ENCODE measurements at regions not wholly inside any gene's neighbourhood (a gene's known extent, or its start where the extent isn't known, plus 50 kb on each side); places are given as distances from the start of the nearest gene placed in this dataset.
A peak's percentile ranks its signal among the peaks of the same experiment; 100 is the strongest.
"Not testable (repeated sequence)": the region's sequence is repeated elsewhere in the genome, so short reads cannot be mapped to it uniquely, and the experiment has no call there.

- not testable (repeated sequence) for DNase-seq
Observed at GRCh38 chrX:835857-836256, 205.3 kb downstream of the SHOX start.

- no peak for DNase-seq
Observed at GRCh38 chrX:830532-830931, 199.9 kb downstream of the SHOX start.

DNA sequence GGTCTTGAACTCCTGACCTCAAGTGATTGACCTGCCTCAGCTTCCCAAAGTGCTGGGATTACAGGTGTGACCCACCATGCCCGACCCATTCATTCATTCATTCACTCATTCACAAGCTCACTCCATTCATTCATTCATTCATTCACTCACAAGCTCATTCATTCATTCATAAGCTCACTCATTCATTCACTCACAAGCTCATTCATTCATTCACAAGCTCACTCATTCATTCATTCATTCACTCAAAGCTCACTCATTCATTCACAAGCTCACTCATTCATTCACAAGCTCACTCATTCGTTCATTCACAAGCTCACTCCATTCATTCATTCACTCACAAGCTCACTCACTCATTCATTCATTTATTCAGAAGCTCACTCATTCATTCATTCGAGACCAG is 198.6 kb downstream of the SHOX start:
- no peak for DNase-seq

- peak in 1 of 5 experiments; percentile 20 for DNase-seq
Observed at GRCh38 chrX:828411-828959, 197.9 kb downstream of the SHOX start.

GRCh38 chrX:826448-826847 is 195.9 kb downstream of the SHOX start:
- DNase-seq: no peak

DNA sequence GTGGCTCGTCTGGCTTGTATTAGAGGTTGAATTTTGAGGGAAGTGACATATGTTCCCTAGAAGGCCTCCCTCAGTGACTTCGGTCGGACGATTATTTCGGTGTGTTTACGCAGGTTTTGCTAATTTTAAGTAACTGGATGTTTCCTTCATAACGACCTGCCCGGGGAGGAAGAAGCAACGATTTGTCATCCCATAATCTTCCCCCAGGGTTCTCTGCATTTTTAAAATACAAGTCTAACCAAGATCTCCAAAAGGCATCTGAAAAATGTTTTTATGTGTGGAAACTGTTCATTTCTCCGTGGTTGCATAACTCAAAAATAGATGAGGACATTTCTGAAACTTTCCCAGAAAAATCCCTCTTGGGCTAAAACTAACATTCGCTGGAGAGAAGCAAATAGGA is 195.4 kb downstream of the SHOX start:
- no peak for DNase-seq

DNA sequence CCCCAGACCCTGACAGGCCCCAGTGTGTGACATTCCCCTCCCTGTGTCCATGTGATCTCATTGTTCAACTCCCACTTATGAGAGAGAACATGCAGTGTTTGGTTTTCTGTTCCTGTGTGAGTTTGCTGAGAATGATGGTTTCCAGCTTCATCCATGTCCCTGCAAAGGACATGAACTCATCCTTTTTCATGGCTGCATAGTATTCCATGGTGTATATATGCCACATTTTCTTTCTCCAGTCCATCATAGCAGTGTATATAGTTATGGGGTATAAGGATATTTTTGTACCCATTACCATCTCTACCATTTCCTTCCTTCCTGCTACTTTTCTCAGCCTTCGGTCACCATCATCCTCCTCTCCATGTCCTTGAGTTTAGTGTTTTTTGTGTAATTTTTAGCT is 192.5 kb downstream of the SHOX start:
- not testable (repeated sequence) for DNase-seq

DNA sequence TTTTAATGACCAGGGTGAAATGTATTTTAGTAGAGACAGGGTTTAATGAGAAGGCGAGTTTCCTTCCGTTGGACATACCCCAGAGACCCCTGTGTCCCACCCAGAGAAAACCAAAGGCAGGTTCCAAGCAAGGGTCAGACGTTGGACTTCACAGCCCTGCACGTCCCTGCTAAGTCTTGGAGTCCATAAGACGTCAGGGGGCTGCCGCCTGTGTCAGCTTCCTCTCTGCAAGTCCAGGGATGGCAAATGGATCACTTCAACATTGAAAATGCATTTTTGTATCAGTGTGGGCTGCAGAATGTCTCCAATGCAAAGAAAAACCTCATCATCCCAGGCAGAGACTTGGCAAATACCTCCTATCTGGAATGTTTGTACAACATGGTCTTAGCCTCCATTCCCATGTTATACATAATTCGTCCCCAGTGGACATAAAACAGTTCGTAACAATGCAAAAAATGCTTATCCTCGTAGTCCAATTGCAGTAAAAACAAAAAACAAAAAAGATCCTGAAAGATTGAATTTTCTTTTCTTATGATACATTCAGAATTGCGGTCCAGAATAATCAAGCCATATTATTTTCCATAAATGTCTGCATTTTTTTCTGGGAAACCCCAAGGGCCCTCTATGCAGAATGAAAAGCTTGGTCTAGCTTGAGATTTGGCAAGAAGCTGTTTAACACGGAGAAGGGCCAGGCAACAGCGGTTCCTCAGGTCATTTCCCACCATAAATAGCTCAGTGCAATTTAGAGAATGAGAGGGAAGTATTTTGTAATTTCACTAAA is 190.9 kb downstream of the SHOX start:
- no peak for DNase-seq

GRCh38 chrX:819684-820083 is 189.1 kb downstream of the SHOX start:
- no peak for DNase-seq

- DNase-seq: no peak
Observed at GRCh38 chrX:817759-818300, 187.2 kb downstream of the SHOX start.

DNA sequence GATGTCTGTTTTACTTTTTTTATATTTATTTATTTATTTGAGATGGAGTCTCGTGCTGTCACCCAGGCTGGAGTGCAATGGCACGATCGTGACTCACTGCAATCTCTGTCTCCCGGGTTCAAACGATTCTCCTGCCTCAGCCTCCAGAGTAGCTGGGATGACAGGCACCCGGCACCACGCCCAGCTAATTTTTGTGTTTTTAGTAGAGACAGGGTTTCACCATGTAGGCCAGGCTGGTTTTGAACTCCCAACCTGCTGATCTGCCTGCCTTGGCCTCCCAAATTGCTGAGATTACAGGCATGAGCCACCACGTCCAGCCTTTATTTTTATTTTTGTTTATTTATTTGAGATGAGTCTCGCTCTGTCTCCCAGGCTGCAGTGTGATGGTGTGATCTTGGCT is 186.6 kb downstream of the SHOX start:
- not testable (repeated sequence) for DNase-seq

DNA sequence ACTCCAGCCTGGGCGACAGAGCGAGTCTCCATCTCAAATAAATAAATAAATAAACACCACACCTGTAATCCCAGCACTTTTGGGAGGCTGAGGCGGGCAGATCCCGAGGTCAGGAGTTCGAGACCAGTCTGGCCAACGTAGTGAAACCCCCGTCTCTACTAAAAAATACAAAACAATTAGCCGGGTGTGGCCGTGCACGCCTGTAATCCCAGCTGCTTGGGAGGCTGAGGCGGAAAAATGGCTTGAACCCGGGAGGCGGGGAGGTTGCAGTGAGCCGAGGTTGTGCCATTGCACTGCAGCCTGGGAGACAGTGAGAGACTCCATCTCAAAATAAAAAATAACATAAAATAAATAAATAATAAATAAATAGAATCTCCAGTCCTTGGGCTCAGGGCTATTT is 185.8 kb downstream of the SHOX start:
- no peak for DNase-seq

GRCh38 chrX:810186-810585 is 179.6 kb downstream of the SHOX start:
- no peak for DNase-seq

DNA sequence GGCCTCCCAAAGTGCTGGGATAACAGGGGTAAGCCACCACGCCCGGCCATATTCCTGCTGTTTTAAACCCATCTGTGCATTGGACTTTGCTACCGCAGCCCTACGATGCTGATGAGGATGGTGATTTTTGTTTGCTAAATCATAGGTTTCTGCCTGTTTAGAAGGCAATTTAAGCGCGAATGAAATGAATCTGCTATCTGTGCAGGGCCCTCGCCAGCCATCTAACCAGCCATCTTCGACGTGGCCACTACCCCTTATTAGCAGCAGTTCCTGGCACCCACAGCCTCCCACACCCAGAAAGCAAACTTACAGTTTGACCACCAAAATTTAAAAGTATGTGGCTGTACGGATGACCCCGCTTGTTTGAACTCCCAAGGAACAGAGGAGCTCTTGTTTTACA is 178.5 kb downstream of the SHOX start:
- no peak for DNase-seq

DNA sequence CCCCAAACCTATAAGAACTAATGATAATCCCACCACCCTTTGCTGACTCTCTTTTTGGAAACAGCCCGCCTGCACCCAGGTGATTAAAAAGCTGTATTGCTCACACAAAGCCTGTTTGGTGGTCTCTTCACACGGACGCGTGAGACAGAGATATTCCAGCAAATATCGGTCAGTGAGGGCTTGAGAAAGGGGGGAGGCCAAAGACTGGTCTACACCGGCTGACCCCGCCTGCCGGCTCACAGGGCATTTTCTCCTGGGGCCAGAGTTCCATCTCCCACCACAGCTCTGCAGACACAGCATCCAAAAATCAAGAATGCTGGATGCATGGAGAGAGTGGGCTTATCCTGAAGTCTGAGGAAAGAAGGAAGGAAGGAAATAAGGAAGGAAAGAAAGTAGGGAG is 176.0 kb downstream of the SHOX start:
- DNase-seq: no peak

DNA sequence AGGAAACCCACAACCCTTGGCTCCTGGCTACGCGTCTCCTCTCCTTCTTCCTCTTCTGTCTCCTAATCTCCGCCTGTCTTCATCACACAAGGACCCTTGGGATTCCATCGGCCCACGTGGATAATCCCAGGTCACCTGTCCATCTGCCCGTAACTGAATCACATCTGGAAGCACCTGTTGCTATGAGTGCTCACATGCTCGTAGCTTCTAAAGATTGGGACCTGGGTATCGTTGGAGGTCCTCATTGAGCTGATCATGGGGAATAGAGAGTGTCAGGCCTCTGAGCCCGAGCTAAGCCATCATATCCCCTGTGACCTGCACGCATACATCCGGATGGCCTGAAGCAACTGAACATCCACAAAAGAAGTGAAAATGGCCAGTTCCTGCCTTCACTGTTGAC is 175.4 kb downstream of the SHOX start:
- no peak for DNase-seq

- DNase-seq: no peak
Observed at GRCh38 chrX:805103-805670, 174.6 kb downstream of the SHOX start.

DNA sequence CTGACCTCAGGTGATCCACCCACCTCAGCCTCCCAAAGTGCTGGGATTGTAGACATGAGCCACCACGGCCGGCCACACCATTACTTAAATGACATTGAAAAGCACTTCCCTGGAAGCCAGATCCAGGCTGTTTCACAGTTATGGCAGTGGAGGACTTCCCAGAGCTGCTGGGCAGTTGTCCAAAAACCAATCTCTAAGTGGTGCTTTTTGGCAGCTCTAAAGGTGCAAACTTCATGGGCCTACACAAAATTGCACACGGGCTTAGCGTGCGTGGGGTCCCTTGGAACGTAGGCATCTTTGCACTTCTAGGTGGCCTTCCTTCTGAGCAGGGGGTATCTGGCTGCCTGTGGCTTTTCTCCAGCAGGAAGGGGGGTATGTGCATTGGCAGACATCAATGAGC is 172.3 kb downstream of the SHOX start:
- no peak for DNase-seq

DNA sequence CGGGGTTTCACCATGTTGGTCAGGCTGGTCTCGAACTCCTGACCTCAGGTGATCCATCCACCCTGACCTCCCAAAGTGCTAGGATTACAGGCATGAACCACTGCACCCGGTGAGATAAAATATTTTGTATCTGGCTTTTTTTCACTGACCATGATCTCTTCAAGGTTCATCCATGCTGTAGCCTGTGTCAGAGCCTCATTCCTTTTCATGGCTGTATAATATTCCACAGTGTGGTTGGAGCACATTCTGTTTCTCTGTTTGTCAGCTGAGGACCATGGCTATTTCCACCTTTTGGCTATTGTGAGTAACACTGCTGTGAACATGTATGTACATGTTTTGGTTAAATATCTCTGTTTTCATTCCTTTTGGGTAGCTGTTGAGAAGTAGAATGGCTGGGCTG is 169.2 kb downstream of the SHOX start:
- DNase-seq: no peak

DNA sequence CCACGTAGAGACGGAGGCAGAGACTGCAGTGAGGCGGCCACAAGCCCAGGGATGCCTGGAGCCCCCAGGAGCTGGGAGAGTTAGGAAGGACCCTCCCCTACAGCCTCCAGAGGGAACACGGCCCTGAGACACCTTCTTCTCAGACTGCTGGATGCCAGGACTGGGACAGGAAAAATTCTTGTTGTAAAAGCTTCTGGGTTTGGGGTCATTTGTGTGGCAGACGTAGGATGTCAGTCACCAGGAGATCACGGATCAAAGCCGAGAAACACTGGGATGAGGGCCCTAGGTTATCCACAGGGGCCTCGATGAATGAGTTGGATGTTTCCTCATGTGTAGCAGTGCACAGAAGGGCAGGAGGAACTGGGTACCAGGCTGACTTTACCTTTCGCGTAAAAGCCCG is 163.7 kb downstream of the SHOX start:
- DNase-seq: no peak

GRCh38 chrX:793216-793770 is 162.7 kb downstream of the SHOX start:
- no peak for DNase-seq

GRCh38 chrX:791479-792034 is 161.0 kb downstream of the SHOX start:
- DNase-seq: no peak

- DNase-seq: no peak
Observed at GRCh38 chrX:790783-791360, 160.3 kb downstream of the SHOX start.
